A549 (cell line): ENCODE measurements at regions not wholly inside any gene's neighbourhood (a gene's known extent, or its start where the extent isn't known, plus 50 kb on each side); places are given as distances from the start of the nearest gene placed in this dataset.

Source experiments
- ATAC-seq, 2 experiments: fragments of 200-7000 bp in 1 of 2; fragments of >200 bp in 1 of 2; cut with Nextera tagmentation in 1 of 2; cut with Tn5 transposase in 1 of 2; 3 replicates each; pipeline versions ENCODE4 v1.8.0 to v1.9.1; 2018 to 2020; ENCODE audit warnings: mild to moderate bottlenecking in 1 of 2, moderate library complexity in 1 of 2
- CTCF ChIA-PET: fragments of 300-600 bp; sonication (Branson Sonifier 250); formaldehyde crosslinking; extraction: SDS; loops from one replicate; lab custom pipeline; 2021; ENCODE audit warnings: antibody characterized with exemption, inconsistent platforms; lab: Yijun Ruan, JAX
- POLR2A ChIA-PET: fragments of 350-600 bp; formaldehyde crosslinking; extraction: SDS; loops from one replicate; lab custom pipeline; 2021; ENCODE audit warnings: antibody characterized with exemption, inconsistent platforms; lab: Yijun Ruan, JAX
- DNase-seq, 2 experiments: peaks; one replicate each; pipeline versions ENCODE4 v3.0.0 to v3.0.0-alpha.2; 2011 to 2016; ENCODE audit warnings: low read depth in 1 of 2, low spot score in 1 of 2
- FAIRE-seq: peaks from 2 replicates; lab custom pipeline; 2011; peaks lifted over from hg19 to GRCh38; lab: Jason Lieb, UNC
- H3K27ac ChIP-seq, 2 experiments: fragments of >200 bp; sonication (Bioruptor Twin); formaldehyde crosslinking; 3 replicates each; pipeline ENCODE4 v1.5.1; 2016 to 2017
- H3K4me1 ChIP-seq: fragments of >200 bp; sonication (Bioruptor Twin); formaldehyde crosslinking; 3 replicates; pipeline ENCODE4 v1.6.1; 2016
- H3K4me2 ChIP-seq: fragments of >200 bp; sonication (Bioruptor Twin); formaldehyde crosslinking; 3 replicates; pipeline ENCODE4 v1.6.1; 2016
- H3K4me3 ChIP-seq: fragments of >200 bp; sonication (Bioruptor Twin); formaldehyde crosslinking; 3 replicates; pipeline ENCODE4 v1.5.1; 2016
- H3K9me3 ChIP-seq: fragments of >200 bp; sonication (Bioruptor Twin); formaldehyde crosslinking; 3 replicates; pipeline ENCODE4 v1.6.1; 2016
- CBX8 ChIP-seq: fragments of 200-600 bp; sonication (generic); IDR thresholded peaks from 2 replicates; pipeline ENCODE4 v1.6.1; 2016
- CEBPB ChIP-seq, 2 experiments: fragments of >200 bp in 1 of 2; sonication (Bioruptor Twin) in 1 of 2; formaldehyde crosslinking in 1 of 2; IDR thresholded peaks; 2 replicates each; pipeline ENCODE4 v1.6.1; 2012 to 2016
- ELK1 ChIP-seq: fragments of 150-350 bp; IDR thresholded peaks from 2 replicates; pipeline ENCODE4 v1.6.1; 2014; ENCODE audit warnings: low read depth, mild to moderate bottlenecking, low read length
- GATA3 ChIP-seq: IDR thresholded peaks from 2 replicates; pipeline ENCODE4 v1.6.1; 2012; ENCODE audit warnings: borderline replicate concordance
- HES2 ChIP-seq: fragments of >200 bp; sonication (Bioruptor Twin); formaldehyde crosslinking; IDR thresholded peaks from 2 replicates; pipeline ENCODE4 v1.6.1; 2016
- JUN ChIP-seq, 2 experiments: fragments of >200 bp; sonication (Bioruptor Twin); formaldehyde crosslinking; IDR thresholded peaks; 2 replicates in 1 of 2; 3 replicates in 1 of 2; pipeline ENCODE4 v1.6.1; 2016 to 2017
- KDM5A ChIP-seq: fragments of 200-600 bp; sonication (generic); IDR thresholded peaks from 2 replicates; pipeline ENCODE4 v1.6.1; 2016; ENCODE audit warnings: antibody characterized with exemption, mild to moderate bottlenecking
- MAZ ChIP-seq: fragments of 150-350 bp; IDR thresholded peaks from 2 replicates; pipeline ENCODE4 v1.6.1; 2014; ENCODE audit warnings: antibody characterized with exemption, low read depth, low read length, borderline replicate concordance
- NR3C1 ChIP-seq: fragments of >200 bp; sonication (Bioruptor Twin); formaldehyde crosslinking; IDR thresholded peaks from 3 replicates; pipeline ENCODE4 v1.6.1; 2017
- RAD21 ChIP-seq, 2 experiments: fragments of >200 bp in 1 of 2; sonication (Bioruptor Twin) in 1 of 2; formaldehyde crosslinking in 1 of 2; IDR thresholded peaks in 1 of 2; conservative IDR thresholded peaks in 1 of 2; 2 replicates in 1 of 2; 3 replicates in 1 of 2; pipeline ENCODE4 v1.6.1; 2012 to 2018; ENCODE audit warnings: inconsistent platforms in 1 of 2
- RCOR1 ChIP-seq: fragments of 150-350 bp; IDR thresholded peaks from 2 replicates; pipeline ENCODE4 v1.6.1; 2014; ENCODE audit warnings: antibody characterized with exemption, low read length, low read depth
- REST ChIP-seq: fragments of 200-600 bp; sonication (generic); IDR thresholded peaks from 2 replicates; pipeline ENCODE4 v1.6.1; 2016; ENCODE audit warnings: antibody characterized with exemption, mild to moderate bottlenecking, moderate library complexity
- RNF2 ChIP-seq: fragments of 200-600 bp; sonication (generic); IDR thresholded peaks from 2 replicates; pipeline ENCODE4 v1.6.1; 2016; ENCODE audit warnings: low read depth, mild to moderate bottlenecking, antibody characterized with exemption, moderate library complexity, borderline replicate concordance
- SMC3 ChIP-seq: fragments of >200 bp; sonication (Bioruptor Twin); formaldehyde crosslinking; IDR thresholded peaks from 3 replicates; pipeline ENCODE4 v1.6.1; 2018; ENCODE audit warnings: inconsistent platforms
- ZC3H11A ChIP-seq: fragments of 450-650 bp; IDR thresholded peaks from 2 replicates; pipeline ENCODE4 v1.6.1; 2014; ENCODE audit warnings: antibody characterized with exemption, mild to moderate bottlenecking
- WGBS: methylation state at CpG from one replicate; pipeline ENCODE4 v1.1.6; 2017; ENCODE audit errors: missing lambda C conversion rate; 5-methylcytosine and 5-hydroxymethylcytosine counted together

GRCh38 chr6:126550323-126550722 is 210.4 kb downstream of the CENPW start:
- H3K4me3 ChIP-seq: no peak overlapping the region
- no peak overlapping the region for H3K27ac ChIP-seq
- H3K9me3 ChIP-seq: no peaks in the 10 kb centered on the region
- 85% methylated on average over 5 of the region's 5 CpGs for WGBS
- no peaks in the 10 kb centered on the region for H3K4me1 ChIP-seq
- FAIRE-seq (no peak), DNase-seq (peak in 1 of 2 experiments; percentile 3), ATAC-seq (peak in 1 of 2 experiments; percentile 73; a peak in 4 of 6 replicates)
- CTCF ChIA-PET: no interaction called here
- TF ChIP-seq ELK1 (no peak), NR3C1 (no peak), RAD21 (conservative IDR thresholded peaks at IDR 0.05 in 1 of 2, IDR thresholded peaks at IDR 0.05 in 1 of 2) (0 out of 5 replicates have a peak, but pooled peaks of 1 of the 2 experiments have one; percentile 11), RCOR1 (no peak)
- POLR2A ChIA-PET: no interaction called here
- H3K4me2 ChIP-seq: no peak overlapping the region

- Histone ChIP-seq H3K4me1 (no peaks in the 10 kb centered on the region), H3K4me3 (no peak overlapping the region), H3K4me2 (no peak overlapping the region), H3K9me3 (no peaks in the 10 kb centered on the region), H3K27ac (no peak overlapping the region)
- DNase-seq (no peak), ATAC-seq (no peak), FAIRE-seq (no peak)
- TF ChIP-seq RNF2: no peak
- TF ChIP-seq REST: no peak
- ChIA-PET CTCF (no interaction called here), POLR2A (no interaction called here)
- WGBS: 4% methylated on average over 1 of the region's 1 CpG
These were observed 211.9 kb downstream of the CENPW start for GRCh38 chr6:126551832-126552231.

GRCh38 chr6:126553854-126554253 is 213.9 kb downstream of the CENPW start:
- no peak overlapping the region for H3K27ac ChIP-seq
- no peak overlapping the region for H3K4me3 ChIP-seq
- TF ChIP-seq GATA3 (no peak), KDM5A (no peak), HES2 (no peak), ZC3H11A (no peak), ELK1 (no peak), JUN (IDR thresholded peaks at IDR 0.05) (no peak), CBX8 (no peak), MAZ (no peak), CEBPB (IDR thresholded peaks at IDR 0.05) (no peak), SMC3 (no peak)
- DNase-seq (no peak), ATAC-seq (no peak), FAIRE-seq (no peak)
- ChIA-PET CTCF (no interaction called here), POLR2A (no interaction called here)
- no peak overlapping the region for H3K4me2 ChIP-seq
- no peaks in the 10 kb centered on the region for H3K9me3 ChIP-seq
- no peaks in the 10 kb centered on the region for H3K4me1 ChIP-seq
- WGBS: 64% methylated on average over 1 of the region's 1 CpG
